Head of caudate nucleus (tissue), 42 donors: ENCODE measurements at regions not wholly inside any gene's neighbourhood (a gene's known extent, or its start where the extent isn't known, plus 50 kb on each side); places are given as distances from the start of the nearest gene placed in this dataset.
"Not testable (repeated sequence)": the region's sequence is repeated elsewhere in the genome, so short reads cannot be mapped to it uniquely, and the experiment has no call there.

Experiments used
- DNase-seq, 42 donors: peaks; one replicate each; pipeline versions ENCODE4 v3.0.0 to v3.0.0-alpha.2; 2020 to 2021; ENCODE audit warnings: mixed read lengths in 7 of 42
- intact Hi-C: fragments of 100-400 bp; cut with DNase I; formaldehyde crosslinking; loops from one replicate; pipeline ENCODE4 v1.15.0; 2022

- intact Hi-C loops = not testable (repeated sequence)
Measured at GRCh38 chr21:5975719-5976118, 4545.7 kb upstream of the TPTE start.

GRCh38 chr21:5997586-5997985, 4523.8 kb upstream of the TPTE start:
- DNase-seq, intact Hi-C loops: not testable (repeated sequence)

More at GRCh38 chr21:5975719-5976118, 4545.7 kb upstream of the TPTE start:
- not testable (repeated sequence) for DNase-seq

- intact Hi-C loops, DNase-seq: not testable (repeated sequence)
Measured at GRCh38 chr21:6015422-6016057, 4505.8 kb upstream of the TPTE start.

GRCh38 chr21:6020460-6020859, 4500.9 kb upstream of the TPTE start:
- DNase-seq, intact Hi-C loops: not testable (repeated sequence)

GRCh38 chr21:6020953-6021716, 4500.2 kb upstream of the TPTE start:
- intact Hi-C loops, DNase-seq: not testable (repeated sequence)

- DNase-seq, intact Hi-C loops: not testable (repeated sequence)
Measured at GRCh38 chr21:6021717-6022270, 4499.6 kb upstream of the TPTE start.

GRCh38 chr21:6023331-6023730, 4498.1 kb upstream of the TPTE start:
- DNase-seq, intact Hi-C loops: not testable (repeated sequence)

- DNase-seq = not testable (repeated sequence)
Measured at GRCh38 chr21:6025139-6025538, 4496.2 kb upstream of the TPTE start.

GRCh38 chr21:6027497-6027896, 4493.9 kb upstream of the TPTE start:
- DNase-seq, intact Hi-C loops: not testable (repeated sequence)

More at GRCh38 chr21:6025139-6025538, 4496.2 kb upstream of the TPTE start:
- intact Hi-C loops = not testable (repeated sequence)

GRCh38 chr21:6034124-6034678, 4487.2 kb upstream of the TPTE start:
- DNase-seq, intact Hi-C loops: not testable (repeated sequence)

GRCh38 chr21:6034820-6035473, 4486.4 kb upstream of the TPTE start:
- intact Hi-C loops, DNase-seq: not testable (repeated sequence)

GRCh38 chr21:6035474-6036155, 4485.8 kb upstream of the TPTE start:
- DNase-seq = not testable (repeated sequence)

GRCh38 chr21:6039224-6039623, 4482.2 kb upstream of the TPTE start:
- intact Hi-C loops, DNase-seq: not testable (repeated sequence)

More at GRCh38 chr21:6035474-6036155, 4485.8 kb upstream of the TPTE start:
- intact Hi-C loops = not testable (repeated sequence)

GRCh38 chr21:6040095-6040494, 4481.3 kb upstream of the TPTE start:
- intact Hi-C loops, DNase-seq: not testable (repeated sequence)

GRCh38 chr21:6043430-6044275, 4477.7 kb upstream of the TPTE start:
- intact Hi-C loops = not testable (repeated sequence)
- DNase-seq = peak in 4 of 42 donors; percentile 3 to 19 (median 6)

- intact Hi-C loops, DNase-seq: not testable (repeated sequence)
Measured at GRCh38 chr21:6044695-6045094, 4476.7 kb upstream of the TPTE start.

GRCh38 chr21:6049930-6050329, 4471.5 kb upstream of the TPTE start:
- intact Hi-C loops, DNase-seq: not testable (repeated sequence)

- intact Hi-C loops, DNase-seq: not testable (repeated sequence)
Measured at GRCh38 chr21:6052109-6052508, 4469.3 kb upstream of the TPTE start.
